Right ventricle myocardium superior (tissue), 1 donor: ENCODE measurements at regions not wholly inside any gene's neighbourhood (a gene's known extent, or its start where the extent isn't known, plus 50 kb on each side); places are given as distances from the start of the nearest gene placed in this dataset.

ENCODE experiments used
- ATAC-seq: fragments of 200-7000 bp; cut with Tn5 transposase; one replicate; pipeline ENCODE4 v1.9.1; 2020; ENCODE audit warnings: mild to moderate bottlenecking; ENCODE audit not compliant: poor library complexity
- DNase-seq: peaks from one replicate; pipeline ENCODE4 v3.0.0-alpha.2; 2020
- intact Hi-C: fragments of 100-400 bp; cut with DNase I; formaldehyde crosslinking; loops from one replicate; pipeline ENCODE4 v1.11.2; 2022
- donor health status: DM: no; HTN: yes; CAD: no; lungs with severe emphysema.

DNA sequence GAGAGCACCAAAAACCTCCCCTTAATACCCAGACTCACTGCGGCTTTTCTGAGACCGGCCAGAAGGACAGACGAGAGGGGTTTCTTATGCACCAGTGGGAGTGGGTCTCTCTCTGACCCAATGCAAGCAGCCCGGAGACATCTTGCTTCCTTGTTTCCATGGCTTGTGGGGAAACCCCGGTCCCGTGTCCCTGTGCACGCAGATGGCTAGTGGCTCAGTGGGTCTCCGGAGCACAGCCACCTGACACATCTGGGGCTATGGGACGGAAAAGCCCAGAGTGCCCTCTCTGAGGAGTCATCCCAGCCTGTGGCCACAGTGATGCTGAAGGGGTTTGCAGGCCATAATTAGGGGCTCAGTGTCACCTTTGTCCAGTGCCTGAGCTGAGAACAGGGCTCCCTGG is 197.6 kb downstream of the PHETA1 start:
- DNase-seq (no peak), ATAC-seq (no peak)
- intact Hi-C loops = no loop called here

DNA sequence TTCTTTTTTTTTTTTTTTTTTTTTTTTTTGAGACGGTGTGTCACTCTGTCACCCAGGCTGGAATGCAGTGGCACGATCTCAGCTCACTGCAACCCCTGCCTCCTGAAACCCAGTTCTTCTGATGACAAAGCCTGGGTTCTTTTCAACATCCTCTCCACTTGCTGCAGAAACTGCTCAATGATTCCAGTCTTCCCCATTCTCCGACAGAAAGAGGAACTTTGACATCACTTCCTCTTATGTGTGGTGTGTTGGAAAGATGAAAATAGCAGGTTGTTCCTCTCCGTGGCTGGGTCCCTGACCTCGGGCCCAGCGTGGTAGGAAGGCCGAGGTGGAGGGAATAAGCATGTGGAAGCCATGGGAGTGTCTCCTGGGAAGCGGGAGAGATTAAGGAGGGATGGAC is 198.4 kb downstream of the PHETA1 start:
- ATAC-seq = no peak
- no peak for DNase-seq
- intact Hi-C loops = no loop called here

DNA sequence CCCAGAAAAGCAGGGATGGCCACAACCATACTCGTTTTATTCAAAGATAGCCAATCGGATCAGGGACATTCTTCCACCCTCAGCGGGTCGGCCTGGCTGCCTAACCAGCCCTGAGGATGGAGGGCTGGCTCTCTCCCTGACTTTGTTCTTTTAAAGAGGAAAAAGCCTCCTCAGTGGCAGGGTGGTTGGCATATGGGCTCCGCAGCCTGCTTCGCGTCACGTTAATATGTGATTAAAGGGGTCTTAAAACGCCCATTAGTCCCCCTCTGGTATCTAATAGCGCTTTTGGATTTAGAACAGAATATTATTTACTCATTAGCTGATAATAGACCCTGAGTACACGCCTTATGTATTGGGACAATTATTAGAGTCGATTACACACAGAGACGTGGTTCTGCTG is 199.4 kb downstream of the PHETA1 start:
- intact Hi-C loops = no loop called here
- DNase-seq (no peak), ATAC-seq (no peak)

DNA sequence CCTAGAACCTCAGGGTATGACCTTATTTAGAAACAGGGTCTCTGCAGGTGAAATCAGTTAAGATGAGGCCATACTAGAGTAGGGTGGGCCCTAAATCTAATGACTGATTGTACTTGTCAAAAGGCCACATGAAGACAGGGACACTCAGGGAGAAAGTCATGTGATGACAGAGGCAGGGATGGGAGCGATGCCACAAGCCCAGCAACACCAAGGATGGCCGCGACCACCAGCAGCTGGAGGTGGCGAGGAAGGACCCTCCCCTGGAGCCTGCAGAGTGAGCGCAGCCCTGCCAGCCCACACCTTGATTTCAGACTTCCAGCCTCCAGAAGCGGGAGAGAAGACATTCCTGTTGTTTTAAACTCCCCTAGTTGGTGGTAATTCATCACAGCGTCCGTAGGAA is 199.9 kb downstream of the PHETA1 start:
- DNase-seq = no peak
- intact Hi-C loops = no loop called here
- ATAC-seq = no peak

DNA sequence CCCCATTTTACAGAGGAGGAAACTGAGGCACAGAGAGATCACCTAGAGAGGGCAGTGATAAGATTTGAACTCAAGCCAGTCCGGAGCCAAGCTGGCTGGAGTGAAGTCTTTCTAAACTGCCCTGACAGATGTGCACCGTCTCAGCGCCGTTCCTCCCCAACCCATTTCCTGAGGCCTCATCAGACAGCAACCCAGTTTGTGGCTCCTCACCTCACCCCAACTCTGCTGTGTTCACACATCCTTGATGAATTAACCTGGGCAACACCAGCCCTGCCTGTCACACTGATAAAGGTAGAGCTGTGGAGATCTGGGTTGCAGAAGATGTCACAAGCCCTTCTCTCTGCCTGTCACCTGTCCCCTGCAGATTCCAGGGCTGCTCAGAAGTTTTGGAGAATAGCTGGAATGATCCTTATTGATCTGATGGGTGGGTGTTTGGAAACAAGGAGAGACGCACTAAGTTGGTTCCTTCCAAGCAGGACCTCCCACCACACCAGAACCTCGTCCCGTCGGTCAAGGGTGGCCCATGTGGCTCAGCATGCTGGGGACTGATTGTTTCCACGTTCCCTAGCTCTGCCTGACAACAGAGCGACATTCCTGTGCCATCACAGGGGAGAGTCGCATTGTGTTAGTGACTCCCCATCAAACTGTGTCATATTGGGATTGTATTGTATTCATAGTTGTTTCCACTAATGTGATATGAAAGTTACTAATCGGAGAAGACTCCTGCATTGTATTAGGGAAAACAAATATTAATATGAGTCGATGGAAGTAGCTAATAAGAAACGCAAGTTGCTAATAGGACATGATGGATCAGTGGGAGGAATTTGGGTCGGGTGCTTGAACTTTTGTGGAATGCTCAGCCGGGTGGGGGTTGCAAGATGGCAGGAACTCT is 200.6 kb downstream of the PHETA1 start:
- ATAC-seq (no peak), DNase-seq (no peak)
- intact Hi-C loops = no loop called here

DNA sequence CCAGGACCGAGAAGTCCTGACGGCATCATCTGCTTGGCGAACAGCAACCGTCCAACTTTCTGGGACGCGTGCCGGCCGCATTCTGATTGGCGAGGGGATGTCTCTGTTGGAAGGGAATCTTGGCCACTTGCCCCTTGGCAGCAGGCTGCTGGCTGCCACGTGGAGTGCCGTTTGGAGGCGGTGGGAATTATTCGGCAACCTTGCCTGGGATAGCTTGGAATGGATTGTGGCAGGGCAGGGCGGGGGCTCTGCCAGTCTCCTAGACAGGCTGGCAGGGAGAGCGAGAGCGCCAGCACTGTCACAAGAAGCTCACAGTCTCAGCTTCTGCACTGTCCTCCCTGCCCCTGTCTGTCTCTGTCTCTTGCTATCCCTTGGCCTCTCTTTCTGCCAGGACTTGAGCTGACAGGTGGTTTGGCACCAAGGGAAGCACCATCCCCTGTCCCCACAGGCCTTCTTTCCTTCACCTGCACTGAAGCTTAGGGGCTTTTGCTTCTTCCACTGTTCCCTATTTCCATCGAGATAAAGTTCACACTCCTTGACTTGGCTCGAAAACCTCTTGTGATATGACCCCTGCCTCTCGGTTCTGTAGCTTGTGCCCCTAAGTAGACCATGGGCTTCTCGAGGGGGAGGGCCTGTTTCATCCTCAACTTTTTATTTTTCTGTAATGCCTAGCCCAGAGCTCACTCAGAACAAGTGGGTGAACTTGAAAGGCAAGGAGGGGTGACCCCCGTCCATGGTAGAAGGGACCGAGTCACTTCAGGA is 201.9 kb downstream of the PHETA1 start:
- DNase-seq (peak; percentile 83), ATAC-seq (peak; percentile 93)
- intact Hi-C loops = no loop called here

DNA sequence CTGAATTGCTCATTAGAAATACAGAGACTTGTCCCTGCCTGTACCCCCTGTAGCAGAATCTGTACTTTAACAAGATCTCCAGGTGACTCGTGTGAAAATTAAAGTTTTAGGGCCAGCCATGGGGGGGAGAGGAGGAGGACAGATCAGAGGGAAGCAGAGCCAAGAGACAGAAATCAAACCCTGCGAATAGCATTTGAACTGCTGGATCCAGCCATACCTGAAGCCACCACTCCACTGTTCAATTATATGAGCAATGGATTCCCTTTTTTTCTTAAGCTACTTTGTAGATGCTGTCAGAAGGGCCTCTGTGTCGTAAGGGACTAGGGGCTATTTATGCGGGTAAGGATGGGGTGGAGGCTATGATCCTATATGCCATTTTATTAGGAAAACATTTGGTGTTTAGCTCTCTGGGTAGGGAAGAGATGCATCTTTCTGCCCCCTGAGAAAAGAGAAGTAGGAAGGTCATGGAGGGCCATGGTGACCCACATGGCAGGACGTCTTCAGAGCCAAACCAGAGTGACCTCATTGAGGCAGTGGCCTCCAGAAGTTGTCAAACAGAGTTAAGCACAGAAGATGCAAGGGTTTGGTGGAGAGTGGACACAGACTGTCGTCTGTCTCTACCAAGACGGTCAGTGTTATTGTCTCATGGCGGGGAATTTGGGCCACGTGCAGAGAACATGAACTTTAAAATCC is 203.9 kb downstream of the PHETA1 start:
- DNase-seq (no peak), ATAC-seq (no peak)
- intact Hi-C loops = no loop called here

DNA sequence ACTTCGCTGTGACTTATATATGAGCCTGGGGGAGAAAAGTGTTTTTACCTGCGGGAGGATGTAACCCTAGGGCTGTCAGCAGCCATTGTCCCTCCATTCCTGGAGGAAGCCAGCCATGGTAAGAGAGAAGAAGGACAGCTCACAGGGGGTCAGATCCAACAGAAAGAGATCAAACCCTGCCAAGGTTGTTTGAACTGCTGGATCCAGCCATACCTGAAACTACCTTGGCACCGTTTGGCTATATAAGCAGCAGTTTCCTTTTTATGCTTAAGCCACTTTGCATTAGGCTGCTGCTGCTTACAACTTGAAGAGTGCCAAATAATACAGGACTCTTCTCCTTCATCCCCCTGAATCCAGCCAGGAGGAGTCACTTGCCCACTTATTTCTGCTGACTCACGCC is 205.5 kb downstream of the PHETA1 start:
- no peak for ATAC-seq
- intact Hi-C loops = no loop called here
- no peak for DNase-seq

DNA sequence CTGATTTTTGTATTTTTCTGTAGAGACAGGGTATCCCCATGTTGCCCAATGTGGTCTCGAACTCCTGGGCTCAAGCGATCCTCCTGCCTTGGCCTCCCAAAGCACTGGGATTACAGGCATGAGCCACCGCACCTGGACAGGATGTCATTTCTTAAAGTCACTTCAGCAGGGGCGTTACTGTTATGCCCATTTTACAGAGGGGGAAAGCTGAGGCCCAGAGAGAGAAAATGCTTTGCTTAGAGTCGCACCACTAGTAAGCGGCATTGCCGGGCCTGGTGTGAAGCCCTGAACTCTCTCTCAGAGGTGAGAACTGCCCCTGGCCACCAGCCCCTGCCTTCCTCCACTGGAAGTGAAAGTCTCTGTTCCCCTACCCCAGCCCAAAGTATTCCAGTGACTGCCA is 207.0 kb downstream of the PHETA1 start:
- ATAC-seq = no peak
- intact Hi-C loops = no loop called here

DNA sequence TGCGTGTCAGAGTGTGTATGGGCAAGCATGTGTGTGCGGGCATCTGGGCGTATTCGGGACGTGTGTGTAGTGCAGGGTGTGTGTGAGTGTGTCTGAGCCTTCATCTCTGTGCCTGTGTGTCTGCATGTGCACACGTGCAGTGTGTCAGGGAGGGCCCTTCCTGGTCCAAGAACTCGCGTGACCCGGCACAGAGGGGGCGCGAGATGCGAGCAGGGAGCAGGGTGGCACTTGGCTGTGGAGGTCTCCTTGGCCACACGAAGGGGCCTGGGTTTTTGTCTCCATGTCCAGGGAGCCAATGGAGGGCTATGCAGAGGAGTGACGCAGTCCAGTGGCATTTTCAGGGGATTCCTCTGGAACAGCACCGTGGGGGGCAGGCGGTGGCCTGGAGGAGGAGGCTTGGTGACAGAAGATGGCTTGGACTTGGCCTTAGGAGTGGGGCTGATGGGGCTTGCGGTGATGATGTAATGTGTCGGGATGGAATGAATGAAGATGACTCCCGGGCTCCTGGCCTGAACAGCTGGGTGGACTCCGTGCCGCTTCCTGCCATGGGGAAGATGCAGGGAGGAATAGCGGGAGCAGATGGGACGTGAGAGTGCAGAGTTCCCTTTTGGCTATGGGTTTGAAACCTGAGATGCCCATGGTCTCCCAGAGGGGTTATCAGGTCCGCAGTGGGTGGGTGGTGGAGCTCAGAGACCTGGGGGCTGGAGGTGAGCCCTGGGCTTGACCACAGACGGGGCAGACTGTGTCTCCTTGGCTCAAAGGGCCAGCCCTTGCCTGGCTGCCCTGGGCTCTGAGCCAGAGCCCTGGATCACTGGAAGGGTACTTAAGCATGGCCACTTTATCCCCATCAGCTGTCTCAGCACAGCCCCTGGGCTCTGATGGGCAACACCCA is 208.3 kb downstream of the PHETA1 start:
- intact Hi-C loops = no loop called here
- DNase-seq (no peak), ATAC-seq (no peak)

More for the DNA sequence above, 207.0 kb downstream of the PHETA1 start:
- DNase-seq = no peak

DNA sequence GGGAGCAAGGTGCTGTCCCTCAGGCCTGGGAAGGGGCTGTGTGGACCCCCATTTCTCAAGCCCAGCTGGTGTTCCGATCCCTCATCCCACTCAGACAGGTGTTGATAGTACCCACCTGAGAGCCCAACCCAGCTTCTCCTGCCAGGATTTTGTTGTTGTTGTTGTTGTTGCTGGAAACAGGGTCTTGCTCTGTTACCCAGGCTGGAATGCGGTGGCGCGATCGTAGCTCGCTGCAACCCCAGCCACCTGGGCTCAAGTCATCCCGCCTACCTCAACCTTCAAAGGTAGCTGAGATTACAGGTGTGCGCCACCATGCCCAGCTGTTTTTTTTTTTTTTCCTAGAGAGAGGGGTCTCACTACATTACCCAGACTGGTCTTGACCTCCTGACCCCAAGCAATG is 209.9 kb downstream of the PHETA1 start:
- DNase-seq (no peak), ATAC-seq (no peak)
- intact Hi-C loops = no loop called here

DNA sequence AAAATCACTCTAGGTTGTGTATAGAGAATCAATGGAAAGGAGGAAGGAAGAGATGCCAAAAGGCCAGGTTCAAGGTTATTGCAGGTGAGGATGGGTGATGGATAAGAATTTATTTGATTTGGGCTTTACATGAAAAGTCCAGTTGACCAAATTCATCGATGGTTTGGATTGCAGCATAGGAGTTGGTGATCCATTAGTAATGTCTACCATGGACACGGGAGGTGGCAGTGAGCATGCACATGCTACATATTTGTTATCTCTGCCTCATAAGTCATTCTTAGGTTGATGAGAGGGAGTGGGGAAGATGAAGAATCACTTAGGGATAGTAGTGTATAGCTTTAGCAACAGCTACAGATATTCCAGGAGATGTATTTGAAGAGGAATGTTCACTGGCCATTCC is 211.4 kb downstream of the PHETA1 start:
- intact Hi-C loops = no loop called here
- no peak for ATAC-seq
- DNase-seq = no peak

DNA sequence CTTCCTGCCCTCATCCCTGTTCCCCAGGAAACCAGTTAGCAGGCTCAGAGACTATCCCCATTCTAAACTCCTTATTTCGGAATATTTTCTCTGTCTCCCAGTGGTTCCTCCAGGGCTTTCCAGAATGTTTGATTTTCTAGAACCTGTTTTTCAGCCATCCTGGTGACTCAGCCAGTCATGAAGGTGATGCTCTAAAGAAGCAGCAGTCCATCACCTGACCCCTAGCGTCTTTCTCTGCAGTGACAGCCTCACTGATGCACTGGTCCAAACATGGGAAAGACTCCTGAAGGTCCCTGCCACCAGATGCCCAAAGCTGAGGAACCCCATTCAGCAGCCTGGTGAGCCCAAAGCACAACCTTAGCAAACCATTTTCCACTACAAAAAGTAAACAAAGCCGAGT is 212.6 kb downstream of the PHETA1 start:
- no peak for DNase-seq
- intact Hi-C loops = no loop called here
- no peak for ATAC-seq

DNA sequence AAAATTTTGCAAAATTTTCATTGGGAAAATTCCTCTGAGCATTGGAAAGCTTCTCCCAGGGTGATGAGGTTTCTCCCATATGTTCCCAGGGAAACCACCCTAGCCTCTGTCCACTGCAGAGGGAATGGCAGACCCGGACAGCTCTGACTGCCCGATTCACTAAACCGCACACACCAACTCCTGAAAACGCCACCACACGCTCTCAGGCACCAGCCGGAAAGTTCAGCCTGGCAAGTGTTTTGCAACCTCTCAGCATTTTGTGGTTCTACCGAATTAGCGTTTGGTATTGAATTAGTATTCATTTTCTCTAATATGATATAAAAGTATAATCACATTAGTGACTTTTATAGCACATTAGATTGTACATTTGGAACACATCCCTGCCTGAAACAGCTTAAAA is 213.4 kb downstream of the PHETA1 start:
- DNase-seq (no peak), ATAC-seq (no peak)
- intact Hi-C loops = no loop called here

DNA sequence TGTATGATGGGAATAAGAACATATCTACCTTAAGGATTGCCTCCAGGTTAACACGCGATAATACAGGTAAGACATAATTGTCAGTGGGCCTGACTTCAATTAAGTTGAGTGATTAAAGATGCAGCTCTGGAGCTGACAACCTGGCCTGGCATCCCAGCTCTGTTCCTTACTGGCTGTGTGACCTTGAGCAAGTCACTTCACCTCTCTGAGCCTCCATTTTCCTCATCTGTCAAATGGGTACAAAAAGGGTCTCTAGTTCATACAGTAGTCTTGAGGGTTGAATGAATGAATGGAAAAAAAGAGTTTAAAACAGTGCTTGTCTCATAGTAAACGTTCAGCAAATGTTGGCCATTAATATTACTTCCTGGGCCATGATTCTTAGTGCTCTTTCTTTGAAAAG is 213.9 kb downstream of the PHETA1 start:
- no peak for ATAC-seq
- DNase-seq = no peak
- intact Hi-C loops = no loop called here

DNA sequence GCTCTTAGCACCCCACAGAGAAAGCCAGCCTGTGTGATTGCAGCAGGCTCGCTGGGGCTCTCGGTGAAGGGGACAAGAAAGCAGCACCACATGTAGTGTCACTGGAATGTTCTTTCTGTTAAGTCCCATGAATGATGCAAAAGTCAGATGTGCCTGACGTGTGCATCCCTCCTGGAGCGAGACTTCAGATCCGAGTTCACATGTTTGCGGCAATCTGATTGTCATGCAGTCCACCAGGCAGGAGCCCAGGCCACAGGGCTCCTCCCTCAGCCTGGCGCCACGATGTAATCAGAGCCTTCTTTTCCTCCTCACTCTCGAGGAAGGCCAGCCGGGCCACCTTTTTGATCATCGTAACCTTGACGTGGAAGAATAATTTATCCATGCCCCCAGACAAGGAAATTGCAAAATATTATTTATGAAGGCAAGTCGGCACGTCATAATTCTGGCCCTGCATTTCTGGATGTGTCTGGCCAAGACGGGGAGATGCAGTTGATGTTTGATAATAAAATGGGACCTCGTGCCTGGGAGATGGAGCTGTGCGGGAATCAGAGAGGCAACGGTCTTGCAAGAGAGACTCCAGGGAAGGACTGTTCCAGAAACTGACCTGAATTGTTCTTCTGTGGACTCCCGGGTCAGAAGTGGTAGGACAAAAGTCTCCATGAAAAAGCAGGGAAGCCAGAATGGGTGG is 214.6 kb downstream of the PHETA1 start:
- DNase-seq (no peak), ATAC-seq (no peak)
- intact Hi-C loops = no loop called here

DNA sequence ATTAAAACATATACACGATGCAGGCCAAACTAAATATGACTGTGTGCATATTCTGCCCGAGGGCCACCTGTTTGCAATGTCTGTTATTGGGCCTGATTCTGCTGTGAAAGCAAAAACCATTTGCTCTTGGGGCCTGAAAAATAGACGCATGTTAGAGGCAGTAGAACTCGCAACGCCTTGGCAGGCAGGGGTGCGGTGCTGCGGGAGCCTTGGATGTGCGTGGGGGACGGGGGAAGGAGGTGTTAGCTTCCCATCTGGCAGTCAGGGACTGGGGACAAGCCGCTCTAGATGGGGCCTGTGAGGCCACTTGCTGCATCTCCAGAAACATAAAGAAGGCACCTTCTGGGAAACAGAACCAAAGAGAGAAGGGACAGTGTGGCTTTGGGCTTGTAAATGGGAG is 216.3 kb downstream of the PHETA1 start:
- intact Hi-C loops = no loop called here
- DNase-seq = no peak
- no peak for ATAC-seq
